K562 (cell line): ENCODE measurements at regions not wholly inside any gene's neighbourhood (a gene's known extent, or its start where the extent isn't known, plus 50 kb on each side); places are given as distances from the start of the nearest gene placed in this dataset.

Experiments
- ATAC-seq: fragments of 200-7000 bp; cut with Tn5 transposase; 3 replicates; pipeline ENCODE4 v1.9.1; 2020; ENCODE audit warnings: moderate library complexity
- BruUV-seq: library from RNA; stranded (reverse); fragments of 400-500 nt; replicated peaks from 2 replicates; lab custom pipeline; 2021; lab: Mats Ljungman, UMichigan
- CTCF ChIA-PET: fragments of 300-600 bp; formaldehyde crosslinking; extraction: SDS; loops from one replicate; lab custom pipeline; 2021; ENCODE audit warnings: low intra/inter-chr PET ratio; lab: Yijun Ruan, JAX
- POLR2A ChIA-PET: fragments of 300-600, 350-650 bp; sonication (Branson Sonifier 250); formaldehyde crosslinking; extraction: SDS; loops from one replicate; lab custom pipeline; 2021; ENCODE audit warnings: antibody characterized with exemption, inconsistent platforms; lab: Yijun Ruan, JAX
- DNase-seq, 4 experiments: peaks; one replicate each; pipeline versions ENCODE4 v3.0.0 to v3.0.0-alpha.2; 2011 to 2018; ENCODE audit warnings: low spot score in 3 of 4, mixed read lengths in 3 of 4; ENCODE audit errors: extremely low read depth in 1 of 4
- FAIRE-seq: peaks from 2 replicates; lab custom pipeline; 2011; peaks lifted over from hg19 to GRCh38; lab: Jason Lieb, UNC
- H2AFZ ChIP-seq: 2 replicates; pipeline ENCODE4 v1.6.0; 2011; ENCODE audit warnings: low read depth, low read length, control low read depth, inconsistent platforms
- H3K27ac ChIP-seq: fragments of 200-600 bp; 3 replicates; pipeline ENCODE4 v1.8.0; 2011; ENCODE audit warnings: low read depth, mild to moderate bottlenecking, control low read depth, inconsistent platforms, low read length, moderate library complexity, mixed read lengths; ENCODE audit errors: extremely low read depth
- H3K27me3 ChIP-seq, 2 experiments: fragments of 300-600 bp in 1 of 2; 2 replicates in 1 of 2; 3 replicates in 1 of 2; pipeline versions ENCODE4 v1.6.0 to v1.8.0; 2011; ENCODE audit warnings: inconsistent platforms in 2 of 2, low read length in 2 of 2, mild to moderate bottlenecking in 1 of 2, mixed read lengths in 1 of 2, moderate library complexity in 1 of 2; ENCODE audit not compliant: control insufficient read depth in 2 of 2, insufficient read depth in 2 of 2
- H3K36me3 ChIP-seq: fragments of 300-600 bp; 3 replicates; pipeline ENCODE4 v1.8.0; 2011; ENCODE audit warnings: mild to moderate bottlenecking, low read length, inconsistent platforms; ENCODE audit not compliant: control insufficient read depth, insufficient read depth
- H3K4me1 ChIP-seq, 2 experiments: fragments of 200-600 bp in 1 of 2; replicated peaks in 1 of 2; 2 replicates in 1 of 2; 3 replicates in 1 of 2; pipeline versions ENCODE4 v1.5.1 to v1.8.0; 2011; ENCODE audit warnings: inconsistent platforms in 2 of 2, low read length in 2 of 2, mild to moderate bottlenecking in 1 of 2, mixed read lengths in 1 of 2, moderate library complexity in 1 of 2; ENCODE audit not compliant: control insufficient read depth in 2 of 2, insufficient read depth in 2 of 2
- H3K4me2 ChIP-seq: 2 replicates; pipeline ENCODE4 v1.6.1; 2011; ENCODE audit warnings: low read length, control low read depth, inconsistent platforms, mixed read lengths; ENCODE audit not compliant: insufficient read depth
- H3K4me3 ChIP-seq: fragments of 200-600 bp; sonication (generic), shearing (Covaris generic); 2 replicates; pipeline ENCODE4 v1.5.1; 2016; ENCODE audit warnings: control low read depth, inconsistent platforms
- H3K79me2 ChIP-seq: fragments of 200-600 bp; 3 replicates; pipeline ENCODE4 v1.8.0; 2011; ENCODE audit warnings: low read length, inconsistent platforms; ENCODE audit not compliant: control insufficient read depth, insufficient read depth
- H3K9ac ChIP-seq, 2 experiments: 2 replicates each; pipeline versions ENCODE4 v1.6.0 to v1.6.1; 2011; ENCODE audit warnings: low read depth in 2 of 2, low read length in 2 of 2, control low read depth in 1 of 2, inconsistent platforms in 1 of 2, mild to moderate bottlenecking in 1 of 2, mixed read lengths in 1 of 2; ENCODE audit not compliant: insufficient read depth in 1 of 2
- H3K9me1 ChIP-seq: one replicate; pipeline ENCODE4 v1.6.0; 2011; ENCODE audit warnings: inconsistent platforms, mild to moderate bottlenecking, low read length, moderate library complexity; ENCODE audit not compliant: control insufficient read depth, insufficient read depth
- H3K9me3 ChIP-seq: replicated peaks from 2 replicates; pipeline ENCODE4 v1.5.1; 2011; ENCODE audit warnings: low read depth, low read length, inconsistent platforms; ENCODE audit not compliant: control insufficient read depth, insufficient read depth
- H4K20me1 ChIP-seq: replicated peaks from 2 replicates; pipeline ENCODE4 v1.6.1; 2011; ENCODE audit warnings: low read length, inconsistent platforms, mixed read lengths; ENCODE audit not compliant: control insufficient read depth, insufficient read depth
- ATF2 ChIP-seq: sonication (generic); formaldehyde crosslinking; IDR thresholded peaks from 2 replicates; pipeline ENCODE4 v1.8.1; 2022; ENCODE audit warnings: missing genetic modification reagents
- IRF1 ChIP-seq: sonication (generic); formaldehyde crosslinking; IDR thresholded peaks from 2 replicates; pipeline ENCODE4 v1.8.0; 2022; ENCODE audit warnings: missing genetic modification reagents, mild to moderate bottlenecking, borderline replicate concordance
- NRF1 ChIP-seq, 2 experiments: fragments of 450-650 bp; IDR thresholded peaks in 1 of 2; conservative IDR thresholded peaks in 1 of 2; 2 replicates each; pipeline ENCODE4 v1.6.1; 2014; ENCODE audit warnings: mild to moderate bottlenecking in 2 of 2
- PHF8 ChIP-seq: fragments of 200-600 bp; sonication (generic); IDR thresholded peaks from 2 replicates; pipeline ENCODE4 v1.6.1; 2012; ENCODE audit warnings: mixed run types, mild to moderate bottlenecking, inconsistent platforms, low read length, moderate library complexity, borderline replicate concordance
- POU5F1 ChIP-seq: fragments of 150-350 bp; IDR thresholded peaks from 2 replicates; pipeline ENCODE4 v1.6.1; 2014; ENCODE audit warnings: borderline replicate concordance, low read length, low read depth, mild to moderate bottlenecking; ENCODE audit not compliant: partially characterized antibody
- SMC3 ChIP-seq: conservative IDR thresholded peaks from 2 replicates; pipeline ENCODE4 v1.6.1; 2011; ENCODE audit warnings: low read depth, low read length, improper control_type of control experiment; ENCODE audit not compliant: insufficient read depth
- THAP12 ChIP-seq: fragments of 250-450 bp; sonication (Bioruptor Pico); IDR thresholded peaks from 2 replicates; pipeline ENCODE4 v1.9.0; 2021; ENCODE audit warnings: mild to moderate bottlenecking, inconsistent platforms
- ZFP36 ChIP-seq: fragments of 150-350 bp; IDR thresholded peaks from 2 replicates; pipeline ENCODE4 v1.6.1; 2018; ENCODE audit warnings: low read length, low read depth; ENCODE audit not compliant: partially characterized antibody
- ZNF696 ChIP-seq: fragments of 250-450 bp; sonication (Bioruptor Pico); conservative IDR thresholded peaks from 2 replicates; pipeline ENCODE4 v1.4.0; 2020; ENCODE audit warnings: mild to moderate bottlenecking, moderate library complexity
- ZNF75A ChIP-seq: fragments of 450-650 bp; formaldehyde crosslinking; IDR thresholded peaks from 2 replicates; pipeline ENCODE4 v1.4.0; 2020; ENCODE audit warnings: mild to moderate bottlenecking
- WGBS: fragments of 100-300 bp; shearing (Covaris generic); methylation state at CpG from one replicate; pipeline ENCODE4 v1.1.6; 2016; ENCODE audit warnings: low coverage, mixed read lengths; ENCODE audit not compliant: insufficient coverage; ENCODE audit errors: missing lambda C conversion rate; 5-methylcytosine and 5-hydroxymethylcytosine counted together
- in situ Hi-C: fragments of 300-500 bp; cut with MboI; formaldehyde crosslinking; loops from 4 replicates; pipeline ENCODE4 v1.15.0; 2018; ENCODE audit warnings: inconsistent platforms, mixed read lengths
- intact Hi-C: fragments of 100-400 bp; cut with micrococcal nuclease; formaldehyde crosslinking; loops from 2 replicates; pipeline ENCODE4 v1.14.2; 2022
- TF ChIP-seq, protein P1 (sequence below): fragments of 450-650 bp; IDR thresholded peaks from 2 replicates; pipeline ENCODE4 v1.6.1; 2017; ENCODE audit warnings: antibody characterized with exemption
- TF ChIP-seq, protein P2 (sequence below): fragments of 250-450 bp; sonication (Bioruptor Pico); IDR thresholded peaks from 2 replicates; pipeline ENCODE4 v1.8.0; 2021; ENCODE audit warnings: moderate library complexity, mild to moderate bottlenecking, inconsistent platforms

DNA sequence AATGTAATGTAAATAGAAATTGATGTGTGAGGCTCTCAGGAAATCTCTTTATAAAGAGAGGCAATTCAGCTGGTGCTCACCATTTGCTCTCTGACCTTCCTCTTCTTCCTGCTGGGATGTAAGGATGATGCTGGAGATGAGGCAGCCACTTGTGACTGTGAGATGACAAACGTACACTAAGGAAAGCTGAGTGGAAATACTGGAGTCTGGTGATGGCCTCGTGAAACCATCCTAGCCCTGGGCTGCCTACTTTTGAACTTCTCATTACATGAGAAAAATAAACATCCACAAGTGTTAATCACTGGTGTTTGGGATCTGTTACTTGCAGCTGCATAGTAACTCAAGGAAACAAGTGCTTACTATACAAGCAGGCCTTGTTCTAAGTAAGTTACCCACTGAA is 114.9 kb upstream of the NHSL1 start:
- no peaks in the 10 kb centered on the region for H3K9me1 ChIP-seq
- TF ChIP-seq ZNF75A (CRISPR knock-in tag) (no peak), THAP12 (CRISPR knock-in tag) (no peak), PHF8 (no peak), ZFP36 (no peak), IRF1 (no peak), POU5F1 (no peak), SMC3 (no peak), ATF2 (no peak), NRF1 (conservative IDR thresholded peaks at IDR 0.05 in 1 of 2, IDR thresholded peaks at IDR 0.05 in 1 of 2) (no peak), ZNF696 (no peak)
- TF ChIP-seq, protein P1, sequence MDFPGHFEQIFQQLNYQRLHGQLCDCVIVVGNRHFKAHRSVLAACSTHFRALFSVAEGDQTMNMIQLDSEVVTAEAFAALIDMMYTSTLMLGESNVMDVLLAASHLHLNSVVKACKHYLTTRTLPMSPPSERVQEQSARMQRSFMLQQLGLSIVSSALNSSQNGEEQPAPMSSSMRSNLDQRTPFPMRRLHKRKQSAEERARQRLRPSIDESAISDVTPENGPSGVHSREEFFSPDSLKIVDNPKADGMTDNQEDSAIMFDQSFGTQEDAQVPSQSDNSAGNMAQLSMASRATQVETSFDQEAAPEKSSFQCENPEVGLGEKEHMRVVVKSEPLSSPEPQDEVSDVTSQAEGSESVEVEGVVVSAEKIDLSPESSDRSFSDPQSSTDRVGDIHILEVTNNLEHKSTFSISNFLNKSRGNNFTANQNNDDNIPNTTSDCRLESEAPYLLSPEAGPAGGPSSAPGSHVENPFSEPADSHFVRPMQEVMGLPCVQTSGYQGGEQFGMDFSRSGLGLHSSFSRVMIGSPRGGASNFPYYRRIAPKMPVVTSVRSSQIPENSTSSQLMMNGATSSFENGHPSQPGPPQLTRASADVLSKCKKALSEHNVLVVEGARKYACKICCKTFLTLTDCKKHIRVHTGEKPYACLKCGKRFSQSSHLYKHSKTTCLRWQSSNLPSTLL: no peak
- TF ChIP-seq, protein P2, sequence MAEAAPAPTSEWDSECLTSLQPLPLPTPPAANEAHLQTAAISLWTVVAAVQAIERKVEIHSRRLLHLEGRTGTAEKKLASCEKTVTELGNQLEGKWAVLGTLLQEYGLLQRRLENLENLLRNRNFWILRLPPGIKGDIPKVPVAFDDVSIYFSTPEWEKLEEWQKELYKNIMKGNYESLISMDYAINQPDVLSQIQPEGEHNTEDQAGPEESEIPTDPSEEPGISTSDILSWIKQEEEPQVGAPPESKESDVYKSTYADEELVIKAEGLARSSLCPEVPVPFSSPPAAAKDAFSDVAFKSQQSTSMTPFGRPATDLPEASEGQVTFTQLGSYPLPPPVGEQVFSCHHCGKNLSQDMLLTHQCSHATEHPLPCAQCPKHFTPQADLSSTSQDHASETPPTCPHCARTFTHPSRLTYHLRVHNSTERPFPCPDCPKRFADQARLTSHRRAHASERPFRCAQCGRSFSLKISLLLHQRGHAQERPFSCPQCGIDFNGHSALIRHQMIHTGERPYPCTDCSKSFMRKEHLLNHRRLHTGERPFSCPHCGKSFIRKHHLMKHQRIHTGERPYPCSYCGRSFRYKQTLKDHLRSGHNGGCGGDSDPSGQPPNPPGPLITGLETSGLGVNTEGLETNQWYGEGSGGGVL: no peak
- no peak overlapping the region for H3K4me2 ChIP-seq
- ChIA-PET CTCF (no interaction called here), POLR2A (no interaction called here)
- no peak overlapping the region for H2AFZ ChIP-seq
- intact Hi-C loops (no loop called here), in situ Hi-C loops (no loop called here)
- H3K36me3 ChIP-seq: no peaks in the 10 kb centered on the region
- DNase-seq (no peak), ATAC-seq (no peak), FAIRE-seq (no peak)
- H3K79me2 ChIP-seq: no peaks in the 10 kb centered on the region
- H3K4me1 ChIP-seq: no peaks in the 10 kb centered on the region
- no peak overlapping the region for H3K9ac ChIP-seq
- no peak overlapping the region for H3K4me3 ChIP-seq
- peaks cover 29 to 51% of the 10 kb centered on the region in 2 experiments for H3K27me3 ChIP-seq
- no TSS peak for BruUV-seq
- 3% methylated on average over 2 of the region's 2 CpGs for WGBS
- H4K20me1 ChIP-seq: no peaks in the 10 kb centered on the region
- no peak overlapping the region for H3K27ac ChIP-seq
- H3K9me3 ChIP-seq: no peaks in the 10 kb centered on the region
